K562 (cell line): ENCODE measurements at regions not wholly inside any gene's neighbourhood (a gene's known extent, or its start where the extent isn't known, plus 50 kb on each side); places are given as distances from the start of the nearest gene placed in this dataset.

ENCODE experiments used
- ATAC-seq: fragments of 200-7000 bp; cut with Tn5 transposase; 3 replicates; pipeline ENCODE4 v1.9.1; 2020; ENCODE audit warnings: moderate library complexity
- BruUV-seq: library from RNA; stranded (reverse); fragments of 400-500 nt; replicated peaks from 2 replicates; lab custom pipeline; 2021; lab: Mats Ljungman, UMichigan
- CTCF ChIA-PET: fragments of 300-600 bp; formaldehyde crosslinking; extraction: SDS; loops from one replicate; lab custom pipeline; 2021; ENCODE audit warnings: low intra/inter-chr PET ratio; lab: Yijun Ruan, JAX
- POLR2A ChIA-PET: fragments of 300-600, 350-650 bp; sonication (Branson Sonifier 250); formaldehyde crosslinking; extraction: SDS; loops from one replicate; lab custom pipeline; 2021; ENCODE audit warnings: antibody characterized with exemption, inconsistent platforms; lab: Yijun Ruan, JAX
- DNase-seq, 4 experiments: peaks; one replicate each; pipeline versions ENCODE4 v3.0.0 to v3.0.0-alpha.2; 2011 to 2018; ENCODE audit warnings: low spot score in 3 of 4, mixed read lengths in 3 of 4; ENCODE audit errors: extremely low read depth in 1 of 4
- FAIRE-seq: peaks from 2 replicates; lab custom pipeline; 2011; peaks lifted over from hg19 to GRCh38; lab: Jason Lieb, UNC
- H2AFZ ChIP-seq: 2 replicates; pipeline ENCODE4 v1.6.0; 2011; ENCODE audit warnings: low read depth, low read length, control low read depth, inconsistent platforms
- H3K27ac ChIP-seq: fragments of 200-600 bp; 3 replicates; pipeline ENCODE4 v1.8.0; 2011; ENCODE audit warnings: low read depth, mild to moderate bottlenecking, control low read depth, inconsistent platforms, low read length, moderate library complexity, mixed read lengths; ENCODE audit errors: extremely low read depth
- H3K27me3 ChIP-seq, 2 experiments: fragments of 300-600 bp in 1 of 2; 2 replicates in 1 of 2; 3 replicates in 1 of 2; pipeline versions ENCODE4 v1.6.0 to v1.8.0; 2011; ENCODE audit warnings: inconsistent platforms in 2 of 2, low read length in 2 of 2, mild to moderate bottlenecking in 1 of 2, mixed read lengths in 1 of 2, moderate library complexity in 1 of 2; ENCODE audit not compliant: control insufficient read depth in 2 of 2, insufficient read depth in 2 of 2
- H3K36me3 ChIP-seq: fragments of 300-600 bp; 3 replicates; pipeline ENCODE4 v1.8.0; 2011; ENCODE audit warnings: mild to moderate bottlenecking, low read length, inconsistent platforms; ENCODE audit not compliant: control insufficient read depth, insufficient read depth
- H3K4me1 ChIP-seq, 2 experiments: fragments of 200-600 bp in 1 of 2; replicated peaks in 1 of 2; 2 replicates in 1 of 2; 3 replicates in 1 of 2; pipeline versions ENCODE4 v1.5.1 to v1.8.0; 2011; ENCODE audit warnings: inconsistent platforms in 2 of 2, low read length in 2 of 2, mild to moderate bottlenecking in 1 of 2, mixed read lengths in 1 of 2, moderate library complexity in 1 of 2; ENCODE audit not compliant: control insufficient read depth in 2 of 2, insufficient read depth in 2 of 2
- H3K4me2 ChIP-seq: 2 replicates; pipeline ENCODE4 v1.6.1; 2011; ENCODE audit warnings: low read length, control low read depth, inconsistent platforms, mixed read lengths; ENCODE audit not compliant: insufficient read depth
- H3K4me3 ChIP-seq: fragments of 200-600 bp; sonication (generic), shearing (Covaris generic); 2 replicates; pipeline ENCODE4 v1.5.1; 2016; ENCODE audit warnings: control low read depth, inconsistent platforms
- H3K79me2 ChIP-seq: fragments of 200-600 bp; 3 replicates; pipeline ENCODE4 v1.8.0; 2011; ENCODE audit warnings: low read length, inconsistent platforms; ENCODE audit not compliant: control insufficient read depth, insufficient read depth
- H3K9ac ChIP-seq, 2 experiments: 2 replicates each; pipeline versions ENCODE4 v1.6.0 to v1.6.1; 2011; ENCODE audit warnings: low read depth in 2 of 2, low read length in 2 of 2, control low read depth in 1 of 2, inconsistent platforms in 1 of 2, mild to moderate bottlenecking in 1 of 2, mixed read lengths in 1 of 2; ENCODE audit not compliant: insufficient read depth in 1 of 2
- H3K9me1 ChIP-seq: one replicate; pipeline ENCODE4 v1.6.0; 2011; ENCODE audit warnings: inconsistent platforms, mild to moderate bottlenecking, low read length, moderate library complexity; ENCODE audit not compliant: control insufficient read depth, insufficient read depth
- H3K9me3 ChIP-seq: replicated peaks from 2 replicates; pipeline ENCODE4 v1.5.1; 2011; ENCODE audit warnings: low read depth, low read length, inconsistent platforms; ENCODE audit not compliant: control insufficient read depth, insufficient read depth
- H4K20me1 ChIP-seq: replicated peaks from 2 replicates; pipeline ENCODE4 v1.6.1; 2011; ENCODE audit warnings: low read length, inconsistent platforms, mixed read lengths; ENCODE audit not compliant: control insufficient read depth, insufficient read depth
- ARID4B ChIP-seq: sonication (generic); formaldehyde crosslinking; IDR thresholded peaks from 2 replicates; pipeline ENCODE4 v1.8.0; 2022; ENCODE audit warnings: mild to moderate bottlenecking, missing genetic modification reagents
- ILK ChIP-seq: fragments of 450-650 bp; IDR thresholded peaks from 2 replicates; pipeline ENCODE4 v1.6.1; 2016; ENCODE audit warnings: missing genetic modification characterization, low read depth, mild to moderate bottlenecking, missing compliant biosample characterization, moderate library complexity, borderline replicate concordance
- PHF20 ChIP-seq: fragments of 450-650 bp; IDR thresholded peaks from 2 replicates; pipeline ENCODE4 v1.6.1; 2018; ENCODE audit not compliant: partially characterized antibody
- RBM15 ChIP-seq: fragments of 200-400 bp; formaldehyde crosslinking; IDR thresholded peaks from 2 replicates; pipeline ENCODE4 v1.6.1; 2018; ENCODE audit warnings: mild to moderate bottlenecking, low read length, moderate library complexity; ENCODE audit not compliant: insufficient read depth
- TFAM ChIP-seq: fragments of 250-450 bp; sonication (Bioruptor Pico); conservative IDR thresholded peaks from 2 replicates; pipeline ENCODE4 v1.5.0; 2021; ENCODE audit warnings: mild to moderate bottlenecking, moderate library complexity
- ZNF140 ChIP-seq: fragments of 250-450 bp; sonication (Bioruptor Pico); IDR thresholded peaks from 2 replicates; pipeline ENCODE4 v1.8.0; 2021; ENCODE audit warnings: moderate library complexity, mild to moderate bottlenecking, inconsistent platforms
- ZNF232 ChIP-seq: sonication (generic); formaldehyde crosslinking; IDR thresholded peaks from 2 replicates; pipeline ENCODE4 v1.8.0; 2022; ENCODE audit warnings: mild to moderate bottlenecking, missing genetic modification reagents
- WGBS: fragments of 100-300 bp; shearing (Covaris generic); methylation state at CpG from one replicate; pipeline ENCODE4 v1.1.6; 2016; ENCODE audit warnings: low coverage, mixed read lengths; ENCODE audit not compliant: insufficient coverage; ENCODE audit errors: missing lambda C conversion rate; 5-methylcytosine and 5-hydroxymethylcytosine counted together
- in situ Hi-C: fragments of 300-500 bp; cut with MboI; formaldehyde crosslinking; loops from 4 replicates; pipeline ENCODE4 v1.15.0; 2018; ENCODE audit warnings: inconsistent platforms, mixed read lengths
- intact Hi-C: fragments of 100-400 bp; cut with micrococcal nuclease; formaldehyde crosslinking; loops from 2 replicates; pipeline ENCODE4 v1.14.2; 2022
- TF ChIP-seq, protein P1 (sequence below): fragments of 450-650 bp; IDR thresholded peaks from 2 replicates; pipeline ENCODE4 v1.6.1; 2018; ENCODE audit not compliant: partially characterized antibody
- TF ChIP-seq, protein P2 (sequence below): fragments of 450-650 bp; IDR thresholded peaks from 2 replicates; pipeline ENCODE4 v1.6.1; 2016; ENCODE audit warnings: mild to moderate bottlenecking

DNA sequence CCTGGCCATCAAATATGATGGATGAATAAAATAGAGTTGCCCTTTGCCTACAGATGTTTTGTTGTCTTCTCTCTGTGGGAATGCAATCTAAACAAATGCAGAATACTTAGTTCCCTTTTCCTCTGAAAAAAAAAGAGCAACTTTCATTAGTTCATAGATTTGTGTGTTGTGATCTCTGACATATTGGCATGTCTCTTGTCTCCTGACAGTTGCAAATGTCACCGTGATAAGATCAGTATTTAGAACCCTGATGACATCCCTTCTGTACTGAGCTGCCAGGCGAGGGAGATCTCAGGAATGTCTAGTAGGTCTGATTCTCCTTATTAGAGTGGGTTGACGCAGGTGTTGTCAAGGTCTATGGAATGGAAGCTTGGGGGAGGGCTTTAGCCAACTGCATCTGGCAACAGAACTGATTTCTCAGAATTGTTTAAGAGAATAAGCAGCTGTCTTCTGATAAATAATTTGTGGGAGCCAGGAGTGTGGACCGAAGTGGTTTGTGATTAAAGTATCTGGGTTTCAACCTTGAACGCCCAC lies 130.4 kb downstream of the GALR1 start:
- ChIA-PET POLR2A (interaction anchor here (0.6 kb wide), 1 partner anchor 17 kb away, joined by 3 read pairs; no protein-coding TSS in a partner anchor), CTCF (no interaction called here)
- Histone ChIP-seq H3K9me3 (no peaks in the 10 kb centered on the region), H3K9ac (no peak overlapping the region), H3K4me3 (no peak overlapping the region), H4K20me1 (no peaks in the 10 kb centered on the region), H2AFZ (no peak overlapping the region), H3K4me2 (no peak overlapping the region), H3K9me1 (no peaks in the 10 kb centered on the region), H3K27ac (no peak overlapping the region), H3K27me3 (peaks cover 0 to 7% of the 10 kb centered on the region in 2 experiments; a peak in 1 of 5 replicates), H3K36me3 (no peaks in the 10 kb centered on the region), H3K4me1 (no peaks in the 10 kb centered on the region), H3K79me2 (no peaks in the 10 kb centered on the region)
- intact Hi-C loops (no loop called here), in situ Hi-C loops (no loop called here)
- FAIRE-seq (no peak), ATAC-seq (no peak), DNase-seq (no peak)
- TF ChIP-seq ILK (tag): no peak
- TF ChIP-seq, protein P1, sequence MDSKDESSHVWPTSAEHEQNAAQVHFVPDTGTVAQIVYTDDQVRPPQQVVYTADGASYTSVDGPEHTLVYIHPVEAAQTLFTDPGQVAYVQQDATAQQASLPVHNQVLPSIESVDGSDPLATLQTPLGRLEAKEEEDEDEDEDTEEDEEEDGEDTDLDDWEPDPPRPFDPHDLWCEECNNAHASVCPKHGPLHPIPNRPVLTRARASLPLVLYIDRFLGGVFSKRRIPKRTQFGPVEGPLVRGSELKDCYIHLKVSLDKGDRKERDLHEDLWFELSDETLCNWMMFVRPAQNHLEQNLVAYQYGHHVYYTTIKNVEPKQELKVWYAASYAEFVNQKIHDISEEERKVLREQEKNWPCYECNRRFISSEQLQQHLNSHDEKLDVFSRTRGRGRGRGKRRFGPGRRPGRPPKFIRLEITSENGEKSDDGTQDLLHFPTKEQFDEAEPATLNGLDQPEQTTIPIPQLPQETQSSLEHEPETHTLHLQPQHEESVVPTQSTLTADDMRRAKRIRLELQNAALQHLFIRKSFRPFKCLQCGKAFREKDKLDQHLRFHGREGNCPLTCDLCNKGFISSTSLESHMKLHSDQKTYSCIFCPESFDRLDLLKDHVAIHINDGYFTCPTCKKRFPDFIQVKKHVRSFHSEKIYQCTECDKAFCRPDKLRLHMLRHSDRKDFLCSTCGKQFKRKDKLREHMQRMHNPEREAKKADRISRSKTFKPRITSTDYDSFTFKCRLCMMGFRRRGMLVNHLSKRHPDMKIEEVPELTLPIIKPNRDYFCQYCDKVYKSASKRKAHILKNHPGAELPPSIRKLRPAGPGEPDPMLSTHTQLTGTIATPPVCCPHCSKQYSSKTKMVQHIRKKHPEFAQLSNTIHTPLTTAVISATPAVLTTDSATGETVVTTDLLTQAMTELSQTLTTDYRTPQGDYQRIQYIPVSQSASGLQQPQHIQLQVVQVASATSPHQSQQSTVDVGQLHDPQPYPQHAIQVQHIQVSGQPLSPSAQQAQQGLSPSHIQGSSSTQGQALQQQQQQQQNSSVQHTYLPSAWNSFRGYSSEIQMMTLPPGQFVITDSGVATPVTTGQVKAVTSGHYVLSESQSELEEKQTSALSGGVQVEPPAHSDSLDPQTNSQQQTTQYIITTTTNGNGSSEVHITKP: no peak
- no peak for TF ChIP-seq PHF20
- TF ChIP-seq, protein P2, sequence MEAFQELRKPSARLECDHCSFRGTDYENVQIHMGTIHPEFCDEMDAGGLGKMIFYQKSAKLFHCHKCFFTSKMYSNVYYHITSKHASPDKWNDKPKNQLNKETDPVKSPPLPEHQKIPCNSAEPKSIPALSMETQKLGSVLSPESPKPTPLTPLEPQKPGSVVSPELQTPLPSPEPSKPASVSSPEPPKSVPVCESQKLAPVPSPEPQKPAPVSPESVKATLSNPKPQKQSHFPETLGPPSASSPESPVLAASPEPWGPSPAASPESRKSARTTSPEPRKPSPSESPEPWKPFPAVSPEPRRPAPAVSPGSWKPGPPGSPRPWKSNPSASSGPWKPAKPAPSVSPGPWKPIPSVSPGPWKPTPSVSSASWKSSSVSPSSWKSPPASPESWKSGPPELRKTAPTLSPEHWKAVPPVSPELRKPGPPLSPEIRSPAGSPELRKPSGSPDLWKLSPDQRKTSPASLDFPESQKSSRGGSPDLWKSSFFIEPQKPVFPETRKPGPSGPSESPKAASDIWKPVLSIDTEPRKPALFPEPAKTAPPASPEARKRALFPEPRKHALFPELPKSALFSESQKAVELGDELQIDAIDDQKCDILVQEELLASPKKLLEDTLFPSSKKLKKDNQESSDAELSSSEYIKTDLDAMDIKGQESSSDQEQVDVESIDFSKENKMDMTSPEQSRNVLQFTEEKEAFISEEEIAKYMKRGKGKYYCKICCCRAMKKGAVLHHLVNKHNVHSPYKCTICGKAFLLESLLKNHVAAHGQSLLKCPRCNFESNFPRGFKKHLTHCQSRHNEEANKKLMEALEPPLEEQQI: no peak
- no peak for TF ChIP-seq ZNF140 (CRISPR knock-in tag)
- no peak for TF ChIP-seq ZNF232 (CRISPR knock-in tag)
- no peak for TF ChIP-seq RBM15
- no peak for TF ChIP-seq TFAM
- TF ChIP-seq ARID4B: no peak
- WGBS: 0% methylated on average over 5 of the region's 5 CpGs
- BruUV-seq: no TSS peak
